HFF-Myc (cell line): ENCODE measurements at regions not wholly inside any gene's neighbourhood (a gene's known extent, or its start where the extent isn't known, plus 50 kb on each side); places are given as distances from the start of the nearest gene placed in this dataset.

Experiments used
- DNase-seq: peaks from one replicate; pipeline ENCODE4 v3.0.0-alpha.2; 2011; ENCODE audit warnings: low read depth; ENCODE audit errors: extremely low read depth
- H3K4me3 ChIP-seq: replicated peaks from 2 replicates; pipeline ENCODE4 v1.5.1; 2011; ENCODE audit warnings: low read depth, mild to moderate bottlenecking, control low read depth, low read length
- CTCF ChIP-seq: IDR thresholded peaks from 2 replicates; pipeline ENCODE4 v1.5.1; 2012; ENCODE audit warnings: mild to moderate bottlenecking, low read depth, low read length, control low read depth; ENCODE audit errors: missing control alignments

- no peak for TF ChIP-seq CTCF
- no peak for DNase-seq
- no peak overlapping the region for H3K4me3 ChIP-seq
Measured at GRCh38 chr16:13780406-13781168, 139.4 kb upstream of the ERCC4 start.

- no peak for DNase-seq
- H3K4me3 ChIP-seq = no peak overlapping the region
- TF ChIP-seq CTCF = no peak
Measured at GRCh38 chr16:13781169-13781564, 138.8 kb upstream of the ERCC4 start.

- TF ChIP-seq CTCF = no peak
- no peak overlapping the region for H3K4me3 ChIP-seq
- DNase-seq = no peak
Measured at GRCh38 chr16:13781575-13782338, 138.2 kb upstream of the ERCC4 start.

- TF ChIP-seq CTCF = no peak
- H3K4me3 ChIP-seq = no peak overlapping the region
- no peak for DNase-seq
Measured at GRCh38 chr16:13791095-13791494, 128.9 kb upstream of the ERCC4 start.

GRCh38 chr16:13793841-13794409 lies 126.0 kb upstream of the ERCC4 start:
- DNase-seq = no peak
- TF ChIP-seq CTCF = no peak

GRCh38 chr16:13795131-13795530 lies 124.8 kb upstream of the ERCC4 start:
- no peak overlapping the region for H3K4me3 ChIP-seq
- DNase-seq = no peak
- TF ChIP-seq CTCF = no peak

More at GRCh38 chr16:13793841-13794409, 126.0 kb upstream of the ERCC4 start:
- H3K4me3 ChIP-seq = no peak overlapping the region
